ENCODE measurements at regions not wholly inside any gene's neighbourhood (a gene's known extent, or its start where the extent isn't known, plus 50 kb on each side); places are given as distances from the start of the nearest gene placed in this dataset.

- TF ChIP-seq EP300 (IDR thresholded peaks at IDR 0.05): no peak
- no peak for TF ChIP-seq CTCF (IDR thresholded peaks at IDR 0.05)
These were observed 152.3 kb upstream of the OR13F1 start for GRCh38 chr9:104351726-104352125.
